GM13976 (cell line): ENCODE measurements at regions not wholly inside any gene's neighbourhood (a gene's known extent, or its start where the extent isn't known, plus 50 kb on each side); places are given as distances from the start of the nearest gene placed in this dataset.
"Not testable (repeated sequence)": the region's sequence is repeated elsewhere in the genome, so short reads cannot be mapped to it uniquely, and the experiment has no call there.

Experiments
- DNase-seq: peaks from one replicate; pipeline ENCODE4 v3.0.0; 2012; ENCODE audit warnings: low spot score
- in situ Hi-C: fragments of 300-500 bp; cut with MboI; formaldehyde crosslinking; loops from one replicate; pipeline ENCODE4 v1.12.0; 2022; ENCODE audit warnings: low sequenced_read_pairs, mixed read lengths, inconsistent platforms; ENCODE audit not compliant: unreplicated experiment
- TF ChIP-seq, protein P1 (sequence below): IDR thresholded peaks from 2 replicates; pipeline ENCODE4 v1.5.1; 2012; ENCODE audit warnings: borderline replicate concordance, mild to moderate bottlenecking; ENCODE audit not compliant: insufficient read depth; ENCODE audit errors: extremely low read depth, missing control alignments, control extremely low read depth

DNA sequence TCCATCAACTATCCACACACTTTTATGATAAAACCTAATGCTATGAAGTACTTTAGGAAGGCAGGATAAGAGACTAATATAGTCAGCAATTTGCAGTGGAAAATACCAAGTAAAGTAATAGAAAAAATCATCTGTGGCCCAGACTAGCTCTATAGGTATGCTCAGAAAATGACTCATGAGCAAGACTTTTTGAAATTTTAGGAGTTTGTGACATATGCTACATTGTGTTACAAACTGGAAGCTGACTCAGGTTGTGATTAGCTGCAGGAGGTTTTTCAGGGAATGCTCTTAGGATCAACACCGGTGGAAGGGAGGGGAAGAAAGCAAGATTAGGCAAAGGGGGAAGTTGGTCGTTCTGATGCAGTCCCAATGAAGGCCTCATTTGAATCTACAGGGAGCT is 56.1 kb downstream of the FEZF1 start:
- no peak for DNase-seq
- TF ChIP-seq, protein P1, sequence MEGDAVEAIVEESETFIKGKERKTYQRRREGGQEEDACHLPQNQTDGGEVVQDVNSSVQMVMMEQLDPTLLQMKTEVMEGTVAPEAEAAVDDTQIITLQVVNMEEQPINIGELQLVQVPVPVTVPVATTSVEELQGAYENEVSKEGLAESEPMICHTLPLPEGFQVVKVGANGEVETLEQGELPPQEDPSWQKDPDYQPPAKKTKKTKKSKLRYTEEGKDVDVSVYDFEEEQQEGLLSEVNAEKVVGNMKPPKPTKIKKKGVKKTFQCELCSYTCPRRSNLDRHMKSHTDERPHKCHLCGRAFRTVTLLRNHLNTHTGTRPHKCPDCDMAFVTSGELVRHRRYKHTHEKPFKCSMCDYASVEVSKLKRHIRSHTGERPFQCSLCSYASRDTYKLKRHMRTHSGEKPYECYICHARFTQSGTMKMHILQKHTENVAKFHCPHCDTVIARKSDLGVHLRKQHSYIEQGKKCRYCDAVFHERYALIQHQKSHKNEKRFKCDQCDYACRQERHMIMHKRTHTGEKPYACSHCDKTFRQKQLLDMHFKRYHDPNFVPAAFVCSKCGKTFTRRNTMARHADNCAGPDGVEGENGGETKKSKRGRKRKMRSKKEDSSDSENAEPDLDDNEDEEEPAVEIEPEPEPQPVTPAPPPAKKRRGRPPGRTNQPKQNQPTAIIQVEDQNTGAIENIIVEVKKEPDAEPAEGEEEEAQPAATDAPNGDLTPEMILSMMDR: no peak
- in situ Hi-C loops: no loop called here

DNA sequence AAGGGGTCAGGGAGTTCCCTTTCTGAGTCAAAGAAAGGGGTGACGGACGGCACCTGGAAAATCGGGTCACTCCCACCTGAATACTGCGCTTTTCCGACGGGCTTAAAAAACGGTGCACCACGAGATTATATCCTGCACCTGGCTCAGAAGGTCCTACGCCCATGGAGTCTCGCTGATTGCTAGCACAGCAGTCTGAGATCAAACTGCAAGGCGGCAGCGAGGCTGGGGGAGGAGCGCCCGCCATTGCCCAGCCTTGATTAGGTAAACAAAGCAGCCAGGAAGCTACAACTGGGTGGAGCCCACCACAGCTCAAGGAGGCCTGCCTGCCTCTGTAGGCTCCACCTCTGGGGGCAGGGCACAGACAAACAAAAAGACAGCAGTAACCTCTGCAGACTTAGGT is 65.8 kb downstream of the FEZF1 start:
- in situ Hi-C loops, DNase-seq: not testable (repeated sequence)

DNA sequence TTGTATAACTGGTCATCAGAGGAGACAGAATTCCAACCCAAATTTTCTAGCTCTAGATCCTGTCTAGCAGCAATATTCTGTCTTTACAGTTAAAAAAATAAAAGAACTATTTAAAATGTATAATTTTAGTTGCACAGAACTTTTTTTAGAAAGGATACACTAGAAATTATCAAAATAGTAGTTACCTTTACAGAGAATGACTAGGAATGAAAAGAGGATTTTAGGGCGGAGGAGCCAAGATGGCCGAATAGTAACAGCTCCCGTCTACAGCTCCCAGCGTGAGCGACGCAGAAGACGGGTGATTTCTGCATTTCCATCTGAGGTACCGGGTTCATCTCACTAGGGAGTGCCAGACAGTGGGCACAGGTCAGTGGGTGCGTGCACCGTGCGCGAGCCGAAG is 66.3 kb downstream of the FEZF1 start:
- DNase-seq, in situ Hi-C loops: not testable (repeated sequence)

DNA sequence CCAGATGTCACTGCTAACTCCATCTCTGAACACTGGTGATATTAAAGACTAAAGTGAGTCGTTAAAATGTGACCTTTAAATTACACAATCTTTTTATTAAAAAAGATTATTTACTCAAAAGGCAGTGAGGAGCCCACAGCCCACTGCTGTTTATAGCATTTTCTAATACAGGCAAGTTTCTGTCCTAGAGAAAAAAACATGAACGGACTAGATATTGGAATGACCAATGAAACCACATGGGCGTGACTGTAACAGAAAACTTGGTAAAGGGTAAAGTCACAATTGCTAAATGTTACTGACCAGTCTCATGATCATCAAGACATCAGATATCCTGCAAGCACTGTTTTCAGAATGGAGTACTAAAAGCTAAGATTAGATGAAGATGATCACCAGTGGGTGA is 78.7 kb downstream of the FEZF1 start:
- TF ChIP-seq, protein P1: no peak
- DNase-seq: no peak
- in situ Hi-C loops: no loop called here

DNA sequence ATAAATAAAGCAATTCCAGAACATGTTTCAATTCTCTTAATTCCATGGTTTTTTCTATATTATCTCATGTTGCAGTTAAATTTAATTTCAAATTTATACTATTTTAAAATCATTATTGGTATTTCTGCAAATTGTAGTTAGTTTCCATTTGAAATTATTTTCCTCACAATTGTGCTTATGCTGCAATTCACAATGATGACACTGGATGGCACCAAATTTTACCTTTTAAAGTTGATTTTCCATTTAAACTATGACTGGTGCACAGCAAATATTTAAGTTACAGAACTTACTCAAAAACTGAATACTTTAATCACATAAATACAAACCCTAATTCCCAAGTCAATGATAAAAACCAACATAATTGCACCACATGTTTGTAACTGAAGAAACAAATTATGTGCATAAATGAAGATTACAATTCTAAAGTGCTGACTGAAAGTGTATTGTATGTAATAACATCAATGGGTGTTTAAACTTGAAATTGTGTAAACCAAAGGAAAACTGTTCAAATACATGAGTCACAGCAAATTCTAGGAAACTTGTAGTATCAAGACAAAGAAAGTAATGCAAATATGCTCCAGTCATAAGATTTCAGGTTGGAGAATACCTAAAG is 75.3 kb upstream of the AASS start:
- TF ChIP-seq, protein P1: peak; percentile 21
- no peak for DNase-seq
- in situ Hi-C loops: loop anchor here (25.0 kb wide), 1 partner anchor 318 kb away; no protein-coding TSS in a partner anchor

DNA sequence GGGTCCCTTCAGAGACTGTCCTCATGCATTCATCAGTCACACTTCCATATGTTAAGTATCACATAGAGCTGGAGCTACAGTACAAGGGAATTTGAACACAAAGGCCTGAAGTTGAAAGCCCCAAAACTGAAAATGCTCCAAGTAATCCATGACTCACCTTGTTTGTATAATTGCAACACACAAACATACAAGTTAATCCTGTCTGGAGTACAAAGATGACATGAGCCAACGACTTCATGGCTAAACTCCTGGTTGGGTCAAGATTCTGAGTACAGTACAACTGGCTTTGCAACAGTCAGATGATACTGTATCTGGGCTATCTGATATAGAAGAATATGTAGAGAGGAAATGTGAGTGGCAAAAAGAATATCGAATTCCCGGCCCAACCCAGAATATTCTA is 73.1 kb upstream of the AASS start:
- TF ChIP-seq, protein P1: no peak
- no peak for DNase-seq
- in situ Hi-C loops: loop anchor here (25.0 kb wide), 1 partner anchor 320 kb away; no protein-coding TSS in a partner anchor

DNA sequence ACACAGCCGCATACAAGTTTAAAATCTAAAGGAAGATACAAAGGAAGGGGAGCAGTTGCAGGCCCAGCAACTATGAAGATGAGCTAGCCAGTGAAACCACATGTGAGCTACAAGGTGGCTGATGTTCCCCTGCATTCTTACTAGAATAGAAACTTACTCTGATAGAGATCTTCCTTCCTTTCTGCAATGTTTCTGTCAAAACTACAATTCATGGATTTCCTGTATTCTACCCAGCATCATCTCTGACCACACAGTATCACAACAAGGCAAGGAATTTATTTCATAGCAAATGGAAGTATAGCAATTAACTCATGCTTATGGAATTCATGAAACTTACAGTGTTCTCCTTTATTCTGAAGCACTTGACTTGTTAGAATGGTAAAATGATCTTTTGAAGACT is 68.7 kb upstream of the AASS start:
- in situ Hi-C loops: loop anchor here (25.0 kb wide), 1 partner anchor 325 kb away; no protein-coding TSS in a partner anchor
- TF ChIP-seq, protein P1: no peak

DNA sequence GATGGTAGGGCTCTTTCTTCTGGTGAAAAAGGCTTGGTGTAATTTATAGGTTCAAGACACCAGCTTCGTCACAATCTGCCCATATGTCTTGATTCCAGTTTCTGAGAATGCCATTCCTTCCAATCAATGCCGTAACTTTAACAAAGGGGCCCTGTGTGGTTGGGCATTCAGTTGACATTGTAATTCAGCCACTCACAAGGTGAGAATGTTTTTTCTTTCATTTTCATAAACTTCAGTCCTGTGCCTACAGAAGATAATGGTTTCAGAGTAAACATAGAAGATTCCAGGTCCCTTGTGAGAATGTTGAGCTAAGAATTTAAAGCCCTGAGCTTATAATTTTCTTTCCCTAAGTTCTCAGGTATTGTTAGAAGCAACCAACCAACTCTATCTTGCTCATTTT is 67.3 kb upstream of the AASS start:
- TF ChIP-seq, protein P1: no peak
- in situ Hi-C loops: loop anchor here (25.0 kb wide), 1 partner anchor 326 kb away; no protein-coding TSS in a partner anchor
- DNase-seq: no peak

More for the DNA sequence above, 68.7 kb upstream of the AASS start:
- no peak for DNase-seq
